ENCODE measurements at regions not wholly inside any gene's neighbourhood (a gene's known extent, or its start where the extent isn't known, plus 50 kb on each side); places are given as distances from the start of the nearest gene placed in this dataset.

GRCh38 chr6:105469946-105470345, 67.1 kb upstream of the PREP start:
- no peak for TF ChIP-seq CTCF (IDR thresholded peaks at IDR 0.05)
- no peak for TF ChIP-seq EZH2phosphoT487 (IDR thresholded peaks at IDR 0.05)
- no peak for TF ChIP-seq EZH2 (IDR thresholded peaks at IDR 0.05)

Data from neural progenitor cell (in vitro differentiated cells).